ENCODE measurements at regions not wholly inside any gene's neighbourhood (a gene's known extent, or its start where the extent isn't known, plus 50 kb on each side); places are given as distances from the start of the nearest gene placed in this dataset.

DNA sequence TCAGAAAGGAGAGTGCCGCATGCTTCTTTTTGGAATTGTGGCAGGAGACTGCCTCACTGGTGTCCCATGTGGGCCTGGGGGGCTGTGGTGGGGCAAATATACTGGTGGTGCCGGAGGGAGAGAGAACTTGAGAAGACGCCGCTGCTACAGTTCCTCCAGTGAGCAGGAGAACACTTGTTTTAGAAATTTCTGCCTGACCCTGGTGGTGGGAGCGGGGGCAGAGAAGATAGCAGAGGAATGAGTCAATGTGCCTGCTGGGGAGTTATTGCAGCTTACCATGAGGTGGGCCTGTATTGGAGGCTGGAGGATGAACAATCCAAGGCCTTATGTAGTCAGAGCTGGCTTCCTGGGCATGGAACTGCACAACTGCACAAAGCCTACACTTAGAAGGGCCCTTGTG, 211.8 kb downstream of the SNAPC1 start:
- ChIA-PET CTCF (interaction anchor here (0.5 kb wide), 1 partner anchor 79 kb away, joined by 6 read pairs; no protein-coding TSS in a partner anchor), POLR2A (ENCODE audit: low non-redundant PET) (no interaction called here)
- TF ChIP-seq, protein P1, sequence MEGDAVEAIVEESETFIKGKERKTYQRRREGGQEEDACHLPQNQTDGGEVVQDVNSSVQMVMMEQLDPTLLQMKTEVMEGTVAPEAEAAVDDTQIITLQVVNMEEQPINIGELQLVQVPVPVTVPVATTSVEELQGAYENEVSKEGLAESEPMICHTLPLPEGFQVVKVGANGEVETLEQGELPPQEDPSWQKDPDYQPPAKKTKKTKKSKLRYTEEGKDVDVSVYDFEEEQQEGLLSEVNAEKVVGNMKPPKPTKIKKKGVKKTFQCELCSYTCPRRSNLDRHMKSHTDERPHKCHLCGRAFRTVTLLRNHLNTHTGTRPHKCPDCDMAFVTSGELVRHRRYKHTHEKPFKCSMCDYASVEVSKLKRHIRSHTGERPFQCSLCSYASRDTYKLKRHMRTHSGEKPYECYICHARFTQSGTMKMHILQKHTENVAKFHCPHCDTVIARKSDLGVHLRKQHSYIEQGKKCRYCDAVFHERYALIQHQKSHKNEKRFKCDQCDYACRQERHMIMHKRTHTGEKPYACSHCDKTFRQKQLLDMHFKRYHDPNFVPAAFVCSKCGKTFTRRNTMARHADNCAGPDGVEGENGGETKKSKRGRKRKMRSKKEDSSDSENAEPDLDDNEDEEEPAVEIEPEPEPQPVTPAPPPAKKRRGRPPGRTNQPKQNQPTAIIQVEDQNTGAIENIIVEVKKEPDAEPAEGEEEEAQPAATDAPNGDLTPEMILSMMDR (conservative IDR thresholded peaks at IDR 0.05; ENCODE audit: low read depth) = no peak
- no peak overlapping the region for H3K27ac ChIP-seq
- DNase-seq (ENCODE audit: low spot score) = no peak

DNA sequence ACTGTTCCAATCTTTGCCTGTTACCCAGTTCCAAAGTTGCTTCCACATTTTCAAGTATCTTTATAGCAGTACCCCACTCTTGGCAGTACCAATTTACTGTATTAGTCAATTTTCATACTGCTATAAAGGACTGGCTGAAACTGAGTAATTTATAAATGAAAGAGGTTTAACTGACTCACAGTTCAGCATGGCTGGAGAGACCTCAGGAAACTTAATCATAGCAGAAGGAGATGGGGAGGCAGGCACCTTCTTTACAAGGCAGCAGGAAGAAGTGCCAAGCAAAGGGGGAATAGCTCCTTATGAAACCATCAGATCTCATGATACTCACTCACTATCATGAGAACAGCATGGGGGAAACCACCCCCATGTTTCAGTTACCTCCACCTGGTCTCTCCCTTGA, 215.0 kb downstream of the SNAPC1 start:
- POLR2A ChIA-PET (ENCODE audit: low non-redundant PET) = no interaction called here
- DNase-seq (ENCODE audit: low spot score) = no peak
- CTCF ChIA-PET = no interaction called here
- no peak overlapping the region for H3K27ac ChIP-seq
- TF ChIP-seq, protein P1 (conservative IDR thresholded peaks at IDR 0.05; ENCODE audit: low read depth) = no peak

DNA sequence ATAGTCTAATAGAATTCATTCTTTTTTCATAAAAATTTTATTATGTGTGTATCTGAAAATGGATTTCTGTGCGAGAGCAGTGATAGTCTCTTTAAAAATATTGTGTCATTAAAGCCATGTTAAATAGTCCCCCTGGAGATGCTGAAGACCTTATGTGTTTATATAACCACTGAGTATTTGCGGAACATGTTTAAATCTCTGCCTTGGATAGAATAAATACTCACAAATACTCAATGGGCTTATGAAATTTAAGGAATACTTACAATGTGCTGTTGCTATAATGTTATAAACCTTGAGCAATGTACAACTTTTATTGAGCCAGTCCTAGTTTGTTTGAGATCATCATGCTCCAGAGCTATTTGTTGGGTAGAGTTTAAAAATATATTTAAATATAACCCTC, 226.0 kb downstream of the SNAPC1 start:
- CTCF ChIA-PET = no interaction called here
- no peak overlapping the region for H3K27ac ChIP-seq
- DNase-seq (ENCODE audit: low spot score) = no peak
- TF ChIP-seq, protein P1 (conservative IDR thresholded peaks at IDR 0.05; ENCODE audit: low read depth) = no peak
- POLR2A ChIA-PET (ENCODE audit: low non-redundant PET) = no interaction called here

DNA sequence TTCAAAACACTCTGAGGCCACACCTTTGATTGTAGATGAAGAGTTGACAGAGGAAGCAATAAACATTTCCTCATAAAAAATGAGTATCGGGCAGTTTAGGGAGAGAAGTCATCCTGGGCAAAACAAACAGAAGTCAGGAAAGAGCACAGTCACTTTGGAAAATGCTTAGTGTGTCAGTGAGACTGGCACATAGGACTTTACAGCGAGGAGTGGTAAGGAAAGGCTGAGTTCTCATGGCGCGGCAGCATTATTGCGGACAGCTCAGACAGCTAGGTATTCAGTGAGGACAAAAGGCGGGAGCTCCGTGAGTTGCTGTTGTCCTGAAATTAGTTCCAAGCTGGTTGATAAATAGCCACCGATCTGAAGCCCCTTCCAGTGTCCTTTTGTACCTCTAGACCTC, 229.9 kb downstream of the SNAPC1 start:
- DNase-seq (ENCODE audit: low spot score) = no peak
- H3K27ac ChIP-seq = no peak overlapping the region
- TF ChIP-seq, protein P1 (conservative IDR thresholded peaks at IDR 0.05; ENCODE audit: low read depth) = no peak
- POLR2A ChIA-PET (ENCODE audit: low non-redundant PET) = no interaction called here
- CTCF ChIA-PET = no interaction called here

DNA sequence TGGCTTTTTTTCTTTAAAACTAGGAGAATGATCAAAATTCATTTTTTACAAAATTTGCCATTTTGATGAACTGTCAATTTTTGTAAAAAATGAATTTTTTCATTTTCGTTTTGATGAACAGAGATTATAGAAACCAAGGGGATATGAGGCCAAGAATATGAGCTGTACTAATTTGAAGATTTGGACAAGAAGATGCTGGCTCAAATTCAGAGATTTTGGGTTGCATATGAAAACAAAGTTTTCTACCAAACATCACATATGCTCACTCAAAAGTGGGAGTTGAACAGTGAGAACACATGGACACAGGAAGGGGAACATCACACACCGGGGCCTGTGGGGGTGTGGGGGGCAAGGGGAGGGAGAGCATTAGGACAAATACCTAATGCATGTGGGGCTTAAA, 230.7 kb downstream of the SNAPC1 start:
- TF ChIP-seq, protein P1 (conservative IDR thresholded peaks at IDR 0.05; ENCODE audit: low read depth) = no peak
- POLR2A ChIA-PET (ENCODE audit: low non-redundant PET) = no interaction called here
- DNase-seq (ENCODE audit: low spot score) = no peak
- no peak overlapping the region for H3K27ac ChIP-seq
- CTCF ChIA-PET = no interaction called here

DNA sequence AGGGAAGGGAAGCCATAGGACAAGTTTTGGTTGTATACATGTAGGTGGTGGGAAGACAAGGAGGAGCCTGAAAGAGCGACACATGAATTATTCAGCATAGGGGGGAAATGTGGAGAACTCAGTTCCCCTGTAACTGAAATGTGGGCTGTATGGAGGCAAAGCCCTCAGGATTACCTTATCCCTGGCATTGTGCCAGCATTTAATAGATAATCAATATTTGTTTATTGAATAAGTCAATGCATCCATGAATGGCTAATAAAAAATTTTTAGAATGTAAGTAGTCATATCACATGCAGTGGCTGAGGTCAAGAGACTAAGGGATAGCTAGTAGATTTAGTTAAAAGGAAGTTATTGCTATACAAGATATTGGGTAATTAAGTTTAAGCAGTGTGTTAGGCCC, 232.4 kb downstream of the SNAPC1 start:
- ChIA-PET CTCF (no interaction called here), POLR2A (ENCODE audit: low non-redundant PET) (no interaction called here)
- H3K27ac ChIP-seq = no peak overlapping the region
- TF ChIP-seq, protein P1 (conservative IDR thresholded peaks at IDR 0.05; ENCODE audit: low read depth) = no peak
- no peak for DNase-seq (ENCODE audit: low spot score)

DNA sequence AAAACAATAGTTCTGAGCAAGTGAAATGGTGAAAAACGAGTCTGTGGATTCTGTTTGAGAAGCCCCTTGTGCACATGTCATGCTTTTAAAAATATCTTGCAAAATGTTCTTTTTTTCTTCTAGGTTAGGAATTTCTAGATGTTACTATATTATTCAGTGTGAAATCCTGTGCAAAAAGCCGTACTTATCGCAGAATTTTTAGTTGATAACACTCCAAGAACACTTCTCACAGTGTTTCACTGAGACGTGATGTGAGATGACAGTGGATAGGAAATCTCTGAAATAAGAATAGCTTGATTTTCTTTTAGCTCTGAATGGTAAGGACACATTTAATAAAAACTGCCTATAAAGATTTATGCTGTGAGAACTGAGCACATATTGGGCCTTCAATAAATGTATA, 234.5 kb downstream of the SNAPC1 start:
- ChIA-PET POLR2A (ENCODE audit: low non-redundant PET) (no interaction called here), CTCF (interaction anchor here (0.5 kb wide), 1 partner anchor 34 kb away, joined by 6 read pairs; no protein-coding TSS in a partner anchor)
- H3K27ac ChIP-seq = no peak overlapping the region
- DNase-seq (ENCODE audit: low spot score) = no peak
- TF ChIP-seq, protein P1 (conservative IDR thresholded peaks at IDR 0.05; ENCODE audit: low read depth) = no peak

All from RWPE1 (cell line).